GM23248 (cell line): ENCODE measurements at regions not wholly inside any gene's neighbourhood (a gene's known extent, or its start where the extent isn't known, plus 50 kb on each side); places are given as distances from the start of the nearest gene placed in this dataset.

Source experiments
- DNase-seq: peaks from one replicate; pipeline ENCODE4 v3.0.0-alpha.2; 2015
- H2AFZ ChIP-seq: fragments of 200-600 bp; sonication (generic); 2 replicates; pipeline ENCODE4 v1.6.1; 2016; ENCODE audit warnings: antibody characterized with exemption
- H3F3A ChIP-seq: fragments of 200-600 bp; sonication (generic); 2 replicates; pipeline ENCODE4 v1.6.1; 2016; ENCODE audit warnings: mild to moderate bottlenecking, antibody characterized with exemption, mixed run types; ENCODE audit not compliant: insufficient read depth
- H3K27ac ChIP-seq: fragments of 200-600 bp; sonication (generic); 2 replicates; pipeline ENCODE4 v1.5.1; 2016; ENCODE audit warnings: mild to moderate bottlenecking
- H3K27me3 ChIP-seq: fragments of 200-600 bp; sonication (generic); replicated peaks from 2 replicates; pipeline ENCODE4 v1.6.1; 2016; ENCODE audit warnings: mild to moderate bottlenecking; ENCODE audit not compliant: insufficient read depth
- H3K36me3 ChIP-seq: fragments of 200-600 bp; sonication (generic); 2 replicates; pipeline ENCODE4 v1.6.1; 2016; ENCODE audit warnings: low read depth, mild to moderate bottlenecking
- H3K4me1 ChIP-seq: fragments of 200-600 bp; sonication (generic); 2 replicates; pipeline ENCODE4 v1.6.1; 2016; ENCODE audit warnings: mild to moderate bottlenecking; ENCODE audit not compliant: insufficient read depth
- H3K4me2 ChIP-seq: fragments of 200-600 bp; sonication (generic); one replicate; pipeline ENCODE4 v1.6.1; 2016; ENCODE audit warnings: mild to moderate bottlenecking; ENCODE audit not compliant: unreplicated experiment
- H3K4me3 ChIP-seq: fragments of 200-600 bp; sonication (generic); 2 replicates; pipeline ENCODE4 v1.5.1; 2016; ENCODE audit warnings: mild to moderate bottlenecking
- H3K79me2 ChIP-seq: fragments of 200-600 bp; sonication (generic); 2 replicates; pipeline ENCODE4 v1.6.1; 2016; ENCODE audit warnings: mild to moderate bottlenecking; ENCODE audit not compliant: insufficient read depth
- H3K9ac ChIP-seq: fragments of 200-600 bp; sonication (generic); 2 replicates; pipeline ENCODE4 v1.6.1; 2016; ENCODE audit warnings: mild to moderate bottlenecking
- H3K9me2 ChIP-seq: fragments of 200-600 bp; sonication (generic); 2 replicates; pipeline ENCODE4 v1.6.1; 2016; ENCODE audit warnings: mixed run types, mild to moderate bottlenecking, moderate library complexity; ENCODE audit not compliant: insufficient read depth
- H3K9me3 ChIP-seq: fragments of 200-600 bp; sonication (generic); one replicate; pipeline ENCODE4 v1.6.1; 2017; ENCODE audit warnings: low read depth
- H4K20me1 ChIP-seq: fragments of 200-600 bp; sonication (generic); 2 replicates; pipeline ENCODE4 v1.6.0; 2016; ENCODE audit not compliant: insufficient read depth
- EZH2 ChIP-seq: fragments of 200-600 bp; sonication (generic); IDR thresholded peaks from 2 replicates; pipeline ENCODE4 v1.6.1; 2018; ENCODE audit warnings: antibody characterized with exemption, mild to moderate bottlenecking; ENCODE audit not compliant: insufficient read depth, poor library complexity, severe bottlenecking
- EZH2phosphoT487 ChIP-seq: fragments of 200-600 bp; sonication (generic); IDR thresholded peaks from 2 replicates; pipeline ENCODE4 v1.6.1; 2018; ENCODE audit warnings: antibody characterized with exemption, moderate library complexity, mild to moderate bottlenecking, low read depth; ENCODE audit not compliant: insufficient read depth
- WGBS, 2 experiments: methylation state at CpG; one replicate each; pipeline ENCODE4 v1.1.6; 2015 to 2017; ENCODE audit warnings: low lambda C conversion rate in 2 of 2, low coverage in 1 of 2; ENCODE audit errors: missing lambda C conversion rate in 2 of 2; 5-methylcytosine and 5-hydroxymethylcytosine counted together
- in situ Hi-C: fragments of 300-500 bp; cut with MboI; formaldehyde crosslinking; loops from 2 replicates; pipeline ENCODE4 v1.15.0; 2020

DNA sequence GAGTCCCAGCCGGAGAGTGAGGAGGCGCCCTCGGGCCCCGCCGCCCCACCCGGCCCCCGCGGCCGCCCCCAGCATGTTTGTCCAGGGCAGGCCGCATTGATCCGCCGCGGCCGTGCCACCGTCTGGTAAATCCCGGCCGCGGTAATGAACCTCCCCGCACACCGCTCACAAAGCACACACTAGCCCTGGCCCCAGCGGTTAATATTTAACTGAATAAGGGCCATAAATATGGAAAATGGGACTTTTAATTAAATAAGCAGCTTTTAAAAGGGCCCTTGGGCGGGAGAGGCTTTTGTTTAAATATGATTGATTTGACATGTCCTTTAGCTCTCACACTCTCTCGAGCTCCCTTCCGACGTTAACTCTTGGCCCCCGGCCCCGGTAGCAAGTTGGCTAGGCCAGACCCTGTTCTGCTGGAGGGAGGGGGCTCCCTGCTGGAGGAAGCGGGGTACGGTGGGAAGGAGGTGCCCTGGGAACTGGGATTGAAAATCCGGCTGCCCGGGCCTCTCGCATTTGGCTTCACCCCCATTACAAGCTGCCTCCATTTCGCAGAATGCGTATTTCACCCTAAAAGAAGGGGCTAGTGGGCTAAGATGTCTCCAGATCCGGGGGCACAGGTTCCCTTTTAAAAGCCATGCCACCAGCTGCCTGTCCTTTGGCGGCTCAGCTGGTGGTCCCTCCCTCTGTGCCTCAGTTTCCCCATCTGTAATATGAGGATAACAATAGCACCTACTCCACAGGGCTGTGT, 199.8 kb downstream of the RBM19 start:
- H2AFZ ChIP-seq: no peak overlapping the region
- in situ Hi-C loops: no loop called here
- H3K4me2 ChIP-seq: no peak overlapping the region
- no peaks in the 10 kb centered on the region for H3K9me2 ChIP-seq
- no peaks in the 10 kb centered on the region for H3K9me3 ChIP-seq
- no peak overlapping the region for H3K9ac ChIP-seq
- H3K4me1 ChIP-seq: peaks cover 7% of the 10 kb centered on the region; the same call in 1 of the 2 replicates
- no peak overlapping the region for H3K4me3 ChIP-seq
- 65 to 66% methylated on average over 26 to 36 of the region's 36 CpGs for WGBS, 2 experiments
- H3K36me3 ChIP-seq: no peaks in the 10 kb centered on the region
- no peaks in the 10 kb centered on the region for H3F3A ChIP-seq
- H3K79me2 ChIP-seq: no peaks in the 10 kb centered on the region
- peaks cover 32% of the 10 kb centered on the region for H3K27me3 ChIP-seq
- no peaks in the 10 kb centered on the region for H4K20me1 ChIP-seq
- TF ChIP-seq EZH2 (no peak), EZH2phosphoT487 (no peak)
- H3K27ac ChIP-seq: no peak overlapping the region
- DNase-seq: no peak

DNA sequence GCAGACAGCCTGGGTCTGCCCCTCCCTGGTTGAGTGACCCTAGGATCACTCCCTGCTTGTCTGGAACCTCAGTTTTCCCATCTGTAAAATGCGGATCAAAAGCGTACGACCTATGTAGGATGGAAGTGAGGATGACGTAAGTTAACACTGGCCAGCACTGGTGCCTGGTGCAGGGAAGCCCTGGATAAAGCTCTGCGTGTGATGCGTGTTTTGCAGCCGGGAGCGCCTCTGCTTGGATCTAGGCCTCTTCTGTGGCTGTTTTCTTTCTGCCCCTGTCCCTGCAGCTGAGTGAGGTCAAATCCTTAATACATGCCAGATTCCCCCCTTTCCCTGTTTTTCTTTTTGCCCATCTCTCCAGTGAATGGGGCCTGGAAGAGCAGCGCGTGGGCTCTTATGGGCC, 201.5 kb downstream of the RBM19 start:
- no peaks in the 10 kb centered on the region for H3K79me2 ChIP-seq
- H3K9me3 ChIP-seq: no peaks in the 10 kb centered on the region
- H3K9ac ChIP-seq: no peak overlapping the region
- peaks cover 43% of the 10 kb centered on the region for H3K27me3 ChIP-seq
- no peaks in the 10 kb centered on the region for H3K36me3 ChIP-seq
- H3K4me3 ChIP-seq: no peak overlapping the region
- no peak overlapping the region for H3K4me2 ChIP-seq
- TF ChIP-seq EZH2 (no peak), EZH2phosphoT487 (no peak)
- 65 to 73% methylated on average over 10 of the region's 10 CpGs for WGBS, 2 experiments
- in situ Hi-C loops: no loop called here
- H3K4me1 ChIP-seq: peaks cover 7% of the 10 kb centered on the region; the same call in 1 of the 2 replicates
- H3K9me2 ChIP-seq: no peaks in the 10 kb centered on the region
- no peak overlapping the region for H3K27ac ChIP-seq
- DNase-seq: no peak
- H3F3A ChIP-seq: no peaks in the 10 kb centered on the region
- no peak overlapping the region for H2AFZ ChIP-seq
- no peaks in the 10 kb centered on the region for H4K20me1 ChIP-seq

- Histone ChIP-seq H3K4me1 (peaks cover 7% of the 10 kb centered on the region; the same call in 1 of the 2 replicates), H3K36me3 (no peaks in the 10 kb centered on the region), H3K27me3 (peaks cover 42% of the 10 kb centered on the region), H3K27ac (no peak overlapping the region), H3K4me2 (no peak overlapping the region), H3F3A (no peaks in the 10 kb centered on the region), H2AFZ (no peak overlapping the region), H4K20me1 (no peaks in the 10 kb centered on the region), H3K9me2 (no peaks in the 10 kb centered on the region), H3K9ac (no peak overlapping the region), H3K9me3 (no peaks in the 10 kb centered on the region), H3K4me3 (no peak overlapping the region), H3K79me2 (no peaks in the 10 kb centered on the region)
- DNase-seq: no peak
- 20 to 21% methylated on average over 17 of the region's 17 CpGs for WGBS, 2 experiments
- in situ Hi-C loops: no loop called here
- no peak for TF ChIP-seq EZH2
- no peak for TF ChIP-seq EZH2phosphoT487
These were observed 203.0 kb downstream of the RBM19 start for GRCh38 chr12:113762882-113763816.

DNA sequence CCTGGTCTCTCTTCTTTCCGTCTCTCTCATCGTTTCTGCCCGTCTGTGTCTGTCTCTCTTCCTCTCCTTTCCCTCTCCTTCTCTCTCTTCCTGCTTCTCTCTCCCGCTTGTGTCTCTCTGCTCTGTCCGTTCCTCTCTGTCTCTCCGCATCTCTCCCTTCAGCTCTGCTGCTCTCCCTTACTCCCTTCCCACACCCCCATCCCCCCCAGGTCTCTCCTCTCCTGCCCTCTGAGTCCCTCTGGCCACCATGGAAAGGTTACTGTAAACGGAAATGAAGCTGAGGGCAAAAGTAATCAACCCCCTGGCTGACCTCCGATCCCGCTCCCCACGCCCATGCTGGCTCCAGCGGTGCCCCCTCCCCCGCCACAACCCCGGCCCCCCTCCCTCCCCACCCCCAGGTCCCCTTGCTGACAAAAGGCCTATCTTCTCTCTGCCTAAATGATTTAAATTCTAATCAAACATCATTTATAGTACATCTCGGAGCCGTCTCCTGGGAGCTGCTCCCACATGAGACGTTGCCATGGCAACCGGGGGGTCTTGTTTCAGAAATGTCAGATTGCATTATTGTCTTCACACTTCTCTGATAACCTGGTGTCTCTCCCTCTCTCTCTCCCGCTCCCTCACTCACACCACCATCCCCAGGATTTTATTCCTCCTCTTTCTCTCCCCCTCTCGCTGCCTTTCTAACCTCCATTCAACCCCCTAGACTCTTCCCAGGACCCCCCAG, 203.8 kb downstream of the RBM19 start:
- no peak overlapping the region for H3K9ac ChIP-seq
- 2 to 3% methylated on average over 11 to 19 of the region's 19 CpGs for WGBS, 2 experiments
- TF ChIP-seq EZH2: no peak
- no peak for TF ChIP-seq EZH2phosphoT487
- peaks cover 7% of the 10 kb centered on the region; the same call in 1 of the 2 replicates for H3K4me1 ChIP-seq
- no peak overlapping the region for H3K4me2 ChIP-seq
- no peak overlapping the region for H3K4me3 ChIP-seq
- in situ Hi-C loops: no loop called here
- H3K79me2 ChIP-seq: no peaks in the 10 kb centered on the region
- H3K27me3 ChIP-seq: peaks cover 37% of the 10 kb centered on the region
- H3F3A ChIP-seq: no peaks in the 10 kb centered on the region
- no peak overlapping the region for H3K27ac ChIP-seq
- DNase-seq: no peak
- H3K9me2 ChIP-seq: no peaks in the 10 kb centered on the region
- no peaks in the 10 kb centered on the region for H3K9me3 ChIP-seq
- H2AFZ ChIP-seq: no peak overlapping the region
- H4K20me1 ChIP-seq: no peaks in the 10 kb centered on the region
- H3K36me3 ChIP-seq: no peaks in the 10 kb centered on the region
